ENCODE measurements at regions not wholly inside any gene's neighbourhood (a gene's known extent, or its start where the extent isn't known, plus 50 kb on each side); places are given as distances from the start of the nearest gene placed in this dataset.

- TF ChIP-seq, protein P1, sequence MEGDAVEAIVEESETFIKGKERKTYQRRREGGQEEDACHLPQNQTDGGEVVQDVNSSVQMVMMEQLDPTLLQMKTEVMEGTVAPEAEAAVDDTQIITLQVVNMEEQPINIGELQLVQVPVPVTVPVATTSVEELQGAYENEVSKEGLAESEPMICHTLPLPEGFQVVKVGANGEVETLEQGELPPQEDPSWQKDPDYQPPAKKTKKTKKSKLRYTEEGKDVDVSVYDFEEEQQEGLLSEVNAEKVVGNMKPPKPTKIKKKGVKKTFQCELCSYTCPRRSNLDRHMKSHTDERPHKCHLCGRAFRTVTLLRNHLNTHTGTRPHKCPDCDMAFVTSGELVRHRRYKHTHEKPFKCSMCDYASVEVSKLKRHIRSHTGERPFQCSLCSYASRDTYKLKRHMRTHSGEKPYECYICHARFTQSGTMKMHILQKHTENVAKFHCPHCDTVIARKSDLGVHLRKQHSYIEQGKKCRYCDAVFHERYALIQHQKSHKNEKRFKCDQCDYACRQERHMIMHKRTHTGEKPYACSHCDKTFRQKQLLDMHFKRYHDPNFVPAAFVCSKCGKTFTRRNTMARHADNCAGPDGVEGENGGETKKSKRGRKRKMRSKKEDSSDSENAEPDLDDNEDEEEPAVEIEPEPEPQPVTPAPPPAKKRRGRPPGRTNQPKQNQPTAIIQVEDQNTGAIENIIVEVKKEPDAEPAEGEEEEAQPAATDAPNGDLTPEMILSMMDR (IDR thresholded peaks at IDR 0.05; ENCODE audit: low read length) = no peak
- TF ChIP-seq EZH2phosphoT487 (IDR thresholded peaks at IDR 0.05; ENCODE audit: low read length) = no peak
- TF ChIP-seq EZH2 (optimal IDR thresholded peaks at IDR 0.05; ENCODE audit: low read depth, low read length) = no peak
These were observed 299.8 kb upstream of the PRKD1 start for GRCh38 chr14:30227436-30227835.
